ENCODE measurements at regions not wholly inside any gene's neighbourhood (a gene's known extent, or its start where the extent isn't known, plus 50 kb on each side); places are given as distances from the start of the nearest gene placed in this dataset.

GRCh38 chr15:89396723-89397652 is 62.4 kb upstream of the POLG start:
- TF ChIP-seq PRDM1 (tag by site-specific recombination; IDR thresholded peaks at IDR 0.05): no peak
- TF ChIP-seq, protein P1, sequence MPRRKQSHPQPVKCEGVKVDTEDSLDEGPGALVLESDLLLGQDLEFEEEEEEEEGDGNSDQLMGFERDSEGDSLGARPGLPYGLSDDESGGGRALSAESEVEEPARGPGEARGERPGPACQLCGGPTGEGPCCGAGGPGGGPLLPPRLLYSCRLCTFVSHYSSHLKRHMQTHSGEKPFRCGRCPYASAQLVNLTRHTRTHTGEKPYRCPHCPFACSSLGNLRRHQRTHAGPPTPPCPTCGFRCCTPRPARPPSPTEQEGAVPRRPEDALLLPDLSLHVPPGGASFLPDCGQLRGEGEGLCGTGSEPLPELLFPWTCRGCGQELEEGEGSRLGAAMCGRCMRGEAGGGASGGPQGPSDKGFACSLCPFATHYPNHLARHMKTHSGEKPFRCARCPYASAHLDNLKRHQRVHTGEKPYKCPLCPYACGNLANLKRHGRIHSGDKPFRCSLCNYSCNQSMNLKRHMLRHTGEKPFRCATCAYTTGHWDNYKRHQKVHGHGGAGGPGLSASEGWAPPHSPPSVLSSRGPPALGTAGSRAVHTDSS (tag by site-specific recombination; IDR thresholded peaks at IDR 0.05): no peak
- TF ChIP-seq, protein P2, sequence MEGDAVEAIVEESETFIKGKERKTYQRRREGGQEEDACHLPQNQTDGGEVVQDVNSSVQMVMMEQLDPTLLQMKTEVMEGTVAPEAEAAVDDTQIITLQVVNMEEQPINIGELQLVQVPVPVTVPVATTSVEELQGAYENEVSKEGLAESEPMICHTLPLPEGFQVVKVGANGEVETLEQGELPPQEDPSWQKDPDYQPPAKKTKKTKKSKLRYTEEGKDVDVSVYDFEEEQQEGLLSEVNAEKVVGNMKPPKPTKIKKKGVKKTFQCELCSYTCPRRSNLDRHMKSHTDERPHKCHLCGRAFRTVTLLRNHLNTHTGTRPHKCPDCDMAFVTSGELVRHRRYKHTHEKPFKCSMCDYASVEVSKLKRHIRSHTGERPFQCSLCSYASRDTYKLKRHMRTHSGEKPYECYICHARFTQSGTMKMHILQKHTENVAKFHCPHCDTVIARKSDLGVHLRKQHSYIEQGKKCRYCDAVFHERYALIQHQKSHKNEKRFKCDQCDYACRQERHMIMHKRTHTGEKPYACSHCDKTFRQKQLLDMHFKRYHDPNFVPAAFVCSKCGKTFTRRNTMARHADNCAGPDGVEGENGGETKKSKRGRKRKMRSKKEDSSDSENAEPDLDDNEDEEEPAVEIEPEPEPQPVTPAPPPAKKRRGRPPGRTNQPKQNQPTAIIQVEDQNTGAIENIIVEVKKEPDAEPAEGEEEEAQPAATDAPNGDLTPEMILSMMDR (tag by site-specific recombination; IDR thresholded peaks at IDR 0.05): no peak
- TF ChIP-seq PATZ1 (tag by site-specific recombination; IDR thresholded peaks at IDR 0.05): no peak
- TF ChIP-seq ZNF776 (tag by site-specific recombination; IDR thresholded peaks at IDR 0.05; ENCODE audit: borderline replicate concordance): no peak
- TF ChIP-seq HOXC10 (CRISPR knock-in tag; IDR thresholded peaks at IDR 0.05): no peak
- no peak for TF ChIP-seq ZNF274 (IDR thresholded peaks at IDR 0.05; ENCODE audit: low read length)
- no peak for TF ChIP-seq ZNF274 (tag by site-specific recombination; IDR thresholded peaks at IDR 0.05; ENCODE audit: borderline replicate concordance)
